Smooth muscle cell (in vitro differentiated cells): ENCODE measurements at regions not wholly inside any gene's neighbourhood (a gene's known extent, or its start where the extent isn't known, plus 50 kb on each side); places are given as distances from the start of the nearest gene placed in this dataset.

ENCODE experiments used
- DNase-seq: peaks from one replicate; lab custom pipeline; 2025; ENCODE audit not compliant: unreplicated experiment; lab: John Stamatoyannopoulos, UW
- H2AFZ ChIP-seq: fragments of 200-600 bp; sonication (generic); 2 replicates; pipeline ENCODE4 v1.6.0; 2016; ENCODE audit warnings: antibody characterized with exemption, low read depth, mild to moderate bottlenecking
- H3F3A ChIP-seq: fragments of 200-600 bp; sonication (generic); 2 replicates; pipeline ENCODE4 v1.6.0; 2017; ENCODE audit warnings: antibody characterized with exemption, low read depth
- H3K27ac ChIP-seq: fragments of 200-600 bp; sonication (generic); 2 replicates; pipeline ENCODE4 v1.5.1; 2016; ENCODE audit warnings: low read depth, mild to moderate bottlenecking
- H3K27me3 ChIP-seq: fragments of 200-600 bp; sonication (generic); 2 replicates; pipeline ENCODE4 v1.6.1; 2016; ENCODE audit warnings: low read depth, mild to moderate bottlenecking
- H3K36me3 ChIP-seq: fragments of 200-600 bp; sonication (generic); 2 replicates; pipeline ENCODE4 v1.5.1; 2016; ENCODE audit warnings: low read depth
- H3K4me1 ChIP-seq: fragments of 200-600 bp; sonication (generic); 2 replicates; pipeline ENCODE4 v1.5.1; 2016; ENCODE audit warnings: low read depth
- H3K4me2 ChIP-seq: fragments of 200-600 bp; sonication (generic); 2 replicates; pipeline ENCODE4 v1.6.0; 2016; ENCODE audit warnings: mild to moderate bottlenecking
- H3K4me3 ChIP-seq: fragments of 200-600 bp; sonication (generic); 2 replicates; pipeline ENCODE4 v1.5.1; 2016; ENCODE audit warnings: mild to moderate bottlenecking
- H3K79me2 ChIP-seq: fragments of 200-600 bp; sonication (generic); 2 replicates; pipeline ENCODE4 v1.6.0; 2016; ENCODE audit warnings: low read depth, mild to moderate bottlenecking
- H3K9ac ChIP-seq: fragments of 200-600 bp; sonication (generic); 2 replicates; pipeline ENCODE4 v1.6.0; 2016; ENCODE audit warnings: low read depth
- H3K9me3 ChIP-seq: fragments of 200-600 bp; sonication (generic); replicated peaks from 2 replicates; pipeline ENCODE4 v1.5.1; 2016; ENCODE audit warnings: low read depth
- H4K20me1 ChIP-seq: fragments of 200-600 bp; sonication (generic); 2 replicates; pipeline ENCODE4 v1.6.0; 2016; ENCODE audit warnings: low read depth
- WGBS: methylation state at CpG from one replicate; pipeline ENCODE4 v1.1.7; 2016; ENCODE audit warnings: low lambda C conversion rate; 5-methylcytosine and 5-hydroxymethylcytosine counted together
- TF ChIP-seq, protein P1 (sequence below): fragments of 200-600 bp; sonication (generic); IDR thresholded peaks from 2 replicates; pipeline ENCODE4 v1.5.1; 2017; ENCODE audit warnings: borderline replicate concordance, mild to moderate bottlenecking, antibody characterized with exemption; ENCODE audit not compliant: insufficient read depth, poor library complexity, severe bottlenecking

DNA sequence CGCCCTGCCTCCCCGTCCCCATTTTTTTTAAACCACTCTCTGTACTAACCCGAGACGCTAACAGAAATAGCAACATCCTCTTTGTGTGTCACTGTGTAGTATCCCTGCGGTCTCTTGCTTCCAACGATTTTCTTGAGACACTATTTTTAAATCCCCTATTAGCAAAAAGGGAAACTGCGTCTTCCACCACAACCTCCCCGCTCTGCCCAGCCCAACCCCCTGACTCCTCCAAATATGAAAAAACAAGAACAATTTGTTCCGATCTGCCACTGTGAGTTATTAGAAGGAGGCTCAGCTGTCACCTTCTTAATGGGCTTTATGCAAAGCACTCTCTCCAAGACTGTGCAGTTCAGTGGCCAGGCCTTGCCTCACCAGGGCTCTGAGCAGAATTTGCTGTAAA is 76.3 kb downstream of the MAP1LC3B2 start:
- Histone ChIP-seq H3F3A (no peaks in the 10 kb centered on the region), H3K4me1 (no peaks in the 10 kb centered on the region), H3K4me2 (peak overlapping the region; percentile 73), H4K20me1 (no peaks in the 10 kb centered on the region), H3K9ac (no peak overlapping the region), H3K79me2 (no peaks in the 10 kb centered on the region), H2AFZ (peak overlapping the region; percentile 75), H3K4me3 (no peak overlapping the region), H3K36me3 (no peaks in the 10 kb centered on the region), H3K27me3 (no peaks in the 10 kb centered on the region), H3K9me3 (no peaks in the 10 kb centered on the region), H3K27ac (no peak overlapping the region)
- DNase-seq: no peak
- TF ChIP-seq, protein P1, sequence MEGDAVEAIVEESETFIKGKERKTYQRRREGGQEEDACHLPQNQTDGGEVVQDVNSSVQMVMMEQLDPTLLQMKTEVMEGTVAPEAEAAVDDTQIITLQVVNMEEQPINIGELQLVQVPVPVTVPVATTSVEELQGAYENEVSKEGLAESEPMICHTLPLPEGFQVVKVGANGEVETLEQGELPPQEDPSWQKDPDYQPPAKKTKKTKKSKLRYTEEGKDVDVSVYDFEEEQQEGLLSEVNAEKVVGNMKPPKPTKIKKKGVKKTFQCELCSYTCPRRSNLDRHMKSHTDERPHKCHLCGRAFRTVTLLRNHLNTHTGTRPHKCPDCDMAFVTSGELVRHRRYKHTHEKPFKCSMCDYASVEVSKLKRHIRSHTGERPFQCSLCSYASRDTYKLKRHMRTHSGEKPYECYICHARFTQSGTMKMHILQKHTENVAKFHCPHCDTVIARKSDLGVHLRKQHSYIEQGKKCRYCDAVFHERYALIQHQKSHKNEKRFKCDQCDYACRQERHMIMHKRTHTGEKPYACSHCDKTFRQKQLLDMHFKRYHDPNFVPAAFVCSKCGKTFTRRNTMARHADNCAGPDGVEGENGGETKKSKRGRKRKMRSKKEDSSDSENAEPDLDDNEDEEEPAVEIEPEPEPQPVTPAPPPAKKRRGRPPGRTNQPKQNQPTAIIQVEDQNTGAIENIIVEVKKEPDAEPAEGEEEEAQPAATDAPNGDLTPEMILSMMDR: no peak
- 40% methylated on average over 9 of the region's 9 CpGs for WGBS

DNA sequence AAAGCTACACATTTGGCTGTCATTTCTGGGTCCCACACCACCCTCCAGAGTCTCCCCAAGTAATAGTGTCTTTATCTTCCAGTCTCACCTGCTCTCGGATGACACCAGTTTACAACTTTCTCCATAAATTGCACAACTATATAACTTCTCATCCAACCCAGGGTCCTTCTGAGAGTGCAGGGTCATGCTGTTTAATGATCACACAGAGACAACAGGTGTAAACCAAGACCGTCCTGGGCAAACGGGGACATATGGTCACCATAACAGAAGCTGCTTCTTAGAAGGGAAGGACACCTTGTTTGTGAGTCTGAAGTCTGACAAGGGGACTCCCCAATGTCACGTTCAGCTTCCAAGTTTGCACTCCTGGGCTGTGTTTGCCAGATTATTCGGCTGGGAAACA is 74.3 kb downstream of the MAP1LC3B2 start:
- Histone ChIP-seq H3K4me3 (no peak overlapping the region), H3K9me3 (no peaks in the 10 kb centered on the region), H4K20me1 (no peaks in the 10 kb centered on the region), H3K4me1 (no peaks in the 10 kb centered on the region), H3K4me2 (no peak overlapping the region), H2AFZ (no peak overlapping the region), H3K27ac (no peak overlapping the region), H3K27me3 (no peaks in the 10 kb centered on the region), H3F3A (no peaks in the 10 kb centered on the region), H3K9ac (no peak overlapping the region), H3K79me2 (no peaks in the 10 kb centered on the region), H3K36me3 (no peaks in the 10 kb centered on the region)
- 95% methylated on average over 5 of the region's 5 CpGs for WGBS
- DNase-seq: no peak
- TF ChIP-seq, protein P1: no peak

DNA sequence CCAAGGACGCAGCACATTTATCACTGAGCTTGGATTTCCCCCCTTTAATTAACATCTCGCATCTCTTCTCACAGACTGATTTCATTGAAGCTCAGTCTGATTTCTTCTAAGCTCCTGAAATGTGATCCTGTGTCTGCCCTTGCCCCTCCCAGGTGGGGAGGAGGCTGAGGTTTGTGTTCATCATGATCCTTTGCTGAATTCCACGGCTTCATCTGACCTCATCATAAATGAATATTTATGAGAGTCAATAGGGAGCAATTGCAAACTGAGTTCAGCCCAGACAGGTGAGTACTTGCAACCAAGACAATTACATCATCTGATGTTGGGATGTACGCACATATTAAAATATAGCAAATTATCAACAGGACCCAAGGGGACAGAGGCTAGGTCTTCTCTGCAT is 72.4 kb downstream of the MAP1LC3B2 start:
- no peaks in the 10 kb centered on the region for H3K79me2 ChIP-seq
- H3K36me3 ChIP-seq: no peaks in the 10 kb centered on the region
- no peaks in the 10 kb centered on the region for H4K20me1 ChIP-seq
- no peak overlapping the region for H3K4me2 ChIP-seq
- no peak for DNase-seq
- no peak overlapping the region for H3K27ac ChIP-seq
- H2AFZ ChIP-seq: no peak overlapping the region
- H3F3A ChIP-seq: no peaks in the 10 kb centered on the region
- no peak overlapping the region for H3K4me3 ChIP-seq
- H3K9me3 ChIP-seq: no peaks in the 10 kb centered on the region
- no peaks in the 10 kb centered on the region for H3K4me1 ChIP-seq
- no peak overlapping the region for H3K9ac ChIP-seq
- WGBS: 84% methylated on average over 4 of the region's 4 CpGs
- no peaks in the 10 kb centered on the region for H3K27me3 ChIP-seq
- TF ChIP-seq, protein P1: no peak

DNA sequence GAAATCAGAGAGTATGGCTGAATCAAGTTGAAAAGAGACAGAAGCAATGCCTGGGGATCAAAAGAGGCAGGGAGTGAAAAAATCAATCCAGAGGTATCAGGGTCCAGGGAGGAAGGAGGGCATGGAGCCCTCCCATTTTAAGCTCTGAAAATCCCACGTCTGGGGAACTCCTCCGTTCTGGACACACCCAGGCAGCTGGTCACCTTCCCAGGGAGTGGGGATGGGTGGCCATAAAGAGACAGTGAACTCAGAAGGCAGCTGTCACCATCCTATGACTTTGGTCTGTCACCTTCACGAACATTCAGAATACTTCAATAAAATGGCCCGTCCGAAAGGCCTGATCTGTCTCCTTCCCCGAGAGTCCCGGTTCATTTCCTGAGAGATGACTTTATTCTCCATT is 71.6 kb downstream of the MAP1LC3B2 start:
- H3K9me3 ChIP-seq: no peaks in the 10 kb centered on the region
- no peak overlapping the region for H3K27ac ChIP-seq
- no peak overlapping the region for H2AFZ ChIP-seq
- no peak overlapping the region for H3K4me3 ChIP-seq
- 90% methylated on average over 7 of the region's 7 CpGs for WGBS
- H4K20me1 ChIP-seq: no peaks in the 10 kb centered on the region
- no peaks in the 10 kb centered on the region for H3K79me2 ChIP-seq
- H3K4me2 ChIP-seq: no peak overlapping the region
- TF ChIP-seq, protein P1: no peak
- no peaks in the 10 kb centered on the region for H3K4me1 ChIP-seq
- DNase-seq: no peak
- H3K27me3 ChIP-seq: no peaks in the 10 kb centered on the region
- no peaks in the 10 kb centered on the region for H3F3A ChIP-seq
- no peaks in the 10 kb centered on the region for H3K36me3 ChIP-seq
- H3K9ac ChIP-seq: no peak overlapping the region
